Ammon's horn (tissue), 1 donor: ENCODE measurements at regions not wholly inside any gene's neighbourhood (a gene's known extent, or its start where the extent isn't known, plus 50 kb on each side); places are given as distances from the start of the nearest gene placed in this dataset.
"Not testable (repeated sequence)": the region's sequence is repeated elsewhere in the genome, so short reads cannot be mapped to it uniquely, and the experiment has no call there.

Source experiments
- DNase-seq: peaks from one replicate; pipeline ENCODE4 v3.0.0-alpha.2; 2016; ENCODE audit warnings: low spot score

- DNase-seq = no peak
These were observed 91.5 kb upstream of the RREB1 start for GRCh38 chr6:7016226-7016625.

- DNase-seq = no peak
These were observed 86.5 kb upstream of the RREB1 start for GRCh38 chr6:7021301-7021700.

GRCh38 chr6:7025861-7026260 lies 81.9 kb upstream of the RREB1 start:
- no peak for DNase-seq

DNA sequence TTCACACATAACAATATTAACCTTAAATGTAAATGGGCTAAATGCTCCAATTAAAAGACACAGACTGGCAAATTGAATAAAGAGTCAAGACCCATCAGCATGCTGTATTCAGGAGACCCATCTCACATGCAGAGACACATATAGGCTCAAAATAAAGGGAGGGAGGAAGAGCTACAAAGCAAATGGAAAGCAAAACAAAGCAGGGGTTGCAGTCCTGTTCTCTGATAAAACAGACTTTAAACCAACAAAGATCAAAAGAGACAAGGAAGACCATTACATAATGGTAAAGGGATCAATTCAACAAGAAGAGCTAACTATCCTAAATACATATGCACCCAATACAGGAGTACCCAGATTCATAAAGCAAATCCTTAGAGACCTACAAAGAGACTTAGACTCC lies 78.8 kb upstream of the RREB1 start:
- not testable (repeated sequence) for DNase-seq

DNA sequence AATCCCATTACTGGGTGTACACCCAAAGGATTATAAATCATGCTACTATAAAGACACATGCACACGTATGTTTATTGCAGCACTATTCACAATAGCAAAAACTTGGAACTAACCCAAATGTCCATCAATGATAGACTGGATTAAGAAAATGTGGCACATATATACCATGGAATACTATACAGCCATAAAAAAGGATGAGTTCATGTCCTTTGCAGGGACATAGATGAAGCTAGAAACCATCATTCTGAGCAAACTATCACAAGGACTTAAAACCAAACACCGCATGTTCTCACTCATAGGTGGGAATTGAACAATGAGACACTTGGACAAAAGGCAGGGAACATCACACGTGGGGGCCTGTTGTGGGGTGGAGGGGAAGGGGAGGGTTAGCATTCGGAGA lies 76.8 kb upstream of the RREB1 start:
- not testable (repeated sequence) for DNase-seq

DNA sequence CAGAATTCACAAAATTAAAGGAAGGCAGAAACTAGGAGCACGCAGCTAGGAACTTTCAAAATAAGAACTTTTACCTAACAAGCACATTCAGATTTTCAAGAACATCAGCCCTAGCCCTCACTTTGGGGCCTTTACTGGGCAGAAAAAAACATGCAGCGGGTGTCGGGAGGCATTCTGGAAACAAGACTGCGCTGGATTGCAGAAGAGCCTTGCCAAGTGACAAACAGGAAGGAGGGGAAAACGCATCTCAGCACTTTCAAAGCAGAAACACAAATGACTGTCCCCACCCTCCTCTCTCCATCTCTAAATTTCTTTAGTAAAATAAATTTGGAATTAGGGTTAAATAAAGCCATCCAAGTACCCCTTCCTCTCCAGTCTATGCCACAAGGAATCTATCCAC lies 74.6 kb upstream of the RREB1 start:
- DNase-seq = peak; percentile 35

DNA sequence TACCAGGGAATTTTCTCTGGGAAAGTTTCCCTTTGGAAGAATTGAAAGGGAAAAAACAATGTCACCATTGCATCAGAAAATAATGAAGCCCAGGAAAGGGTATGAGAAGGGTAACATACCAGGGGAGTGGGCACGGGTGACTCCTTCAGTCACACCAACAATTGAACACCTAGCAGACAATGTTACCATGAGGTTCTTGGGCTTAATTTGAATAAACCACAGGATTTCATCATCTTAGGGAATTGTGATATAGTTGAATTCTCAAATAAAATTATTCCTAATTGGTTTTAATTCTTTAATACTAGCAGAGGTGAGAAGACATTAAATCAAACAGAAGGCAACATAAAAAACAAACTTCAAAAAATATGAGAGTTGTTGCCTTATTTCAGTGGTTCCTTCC lies 73.7 kb upstream of the RREB1 start:
- no peak for DNase-seq

GRCh38 chr6:7035837-7036249 lies 71.9 kb upstream of the RREB1 start:
- peak; percentile 36 for DNase-seq

- no peak for DNase-seq
These were observed 66.2 kb upstream of the RREB1 start for GRCh38 chr6:7041511-7042026.

GRCh38 chr6:7042056-7042653 lies 65.6 kb upstream of the RREB1 start:
- no peak for DNase-seq

GRCh38 chr6:7042654-7043545 lies 64.9 kb upstream of the RREB1 start:
- DNase-seq = no peak

DNA sequence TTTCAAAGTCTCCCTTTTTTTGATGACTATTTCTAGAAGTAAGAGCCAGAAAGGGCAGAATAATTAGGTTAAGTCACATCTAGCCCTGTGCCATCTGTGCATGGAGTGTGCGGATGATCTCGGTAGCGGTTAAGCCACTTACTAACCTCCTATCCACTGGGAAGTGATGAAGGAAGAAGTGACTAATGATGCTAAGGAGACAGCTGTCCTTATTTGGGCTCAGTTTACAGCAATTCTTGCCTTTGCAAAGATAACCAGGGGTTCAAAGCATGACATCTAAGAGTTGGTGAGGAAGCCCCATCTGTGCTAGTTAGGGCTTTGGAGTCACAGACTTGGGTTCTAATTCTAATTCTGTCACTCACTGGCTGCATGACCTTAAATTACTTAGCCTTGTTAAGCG lies 62.4 kb upstream of the RREB1 start:
- no peak for DNase-seq

- DNase-seq = no peak
These were observed 62.0 kb upstream of the RREB1 start for GRCh38 chr6:7045746-7046145.

DNA sequence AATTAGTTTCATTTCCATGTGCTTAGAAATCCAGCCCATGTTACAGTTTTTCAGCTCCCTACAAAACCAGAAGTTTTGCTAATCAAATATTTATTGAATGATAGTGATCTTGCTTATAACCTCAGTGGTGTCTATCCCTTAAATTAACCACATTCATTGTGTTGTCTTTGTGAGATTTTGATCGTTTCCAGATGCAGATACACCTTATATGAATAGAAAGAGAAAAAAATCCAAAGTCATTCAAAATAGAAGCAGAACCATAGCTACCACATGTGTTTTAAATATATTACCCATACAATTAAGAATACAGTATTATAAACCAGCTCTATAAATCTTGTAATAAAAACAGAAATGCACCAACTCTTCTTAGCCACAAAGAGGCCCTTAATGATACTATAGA lies 60.6 kb upstream of the RREB1 start:
- DNase-seq = no peak

DNA sequence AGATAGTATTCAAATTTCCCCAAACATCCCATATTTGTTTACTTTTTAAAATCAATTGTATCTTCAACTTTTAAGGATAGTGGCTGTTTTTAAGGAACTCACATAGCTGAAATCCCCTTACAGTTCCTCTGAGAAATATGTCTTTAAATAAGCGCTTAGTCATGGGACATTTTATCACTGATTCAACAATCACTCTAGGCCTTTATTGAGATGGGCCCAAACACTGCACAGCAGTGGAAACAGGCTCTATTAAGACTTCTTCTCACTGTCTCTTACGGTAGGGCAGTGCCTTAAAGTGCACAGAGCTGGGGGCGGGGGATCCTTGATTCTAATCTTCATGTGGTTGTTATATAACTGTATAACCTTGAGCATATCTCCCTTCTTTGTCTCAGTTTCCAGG lies 59.8 kb upstream of the RREB1 start:
- no peak for DNase-seq

DNA sequence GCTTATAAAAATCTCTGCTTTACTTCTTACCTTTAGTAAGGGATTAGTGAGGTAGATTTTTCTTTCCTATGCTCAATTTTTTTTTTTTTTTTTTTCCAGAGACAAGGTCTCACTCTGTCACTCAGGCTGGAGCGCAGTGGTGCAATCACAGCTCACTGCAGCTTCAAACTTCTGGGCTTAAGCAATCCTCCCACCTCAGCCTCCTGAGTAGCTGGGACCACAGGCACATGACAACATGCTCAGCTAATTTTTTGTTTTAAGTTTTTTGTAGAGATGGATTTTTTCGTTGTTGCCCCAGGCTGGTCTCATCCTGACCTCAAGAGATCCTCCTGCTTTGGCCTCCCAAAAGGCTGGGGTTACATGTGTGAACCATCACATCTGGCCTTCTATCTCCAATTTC lies 58.9 kb upstream of the RREB1 start:
- DNase-seq = no peak

GRCh38 chr6:7050004-7050403 lies 57.8 kb upstream of the RREB1 start:
- no peak for DNase-seq

GRCh38 chr6:7050872-7051779 lies 56.6 kb upstream of the RREB1 start:
- peak; percentile 18 for DNase-seq

GRCh38 chr6:7051780-7052442 lies 55.9 kb upstream of the RREB1 start:
- peak; percentile 50 for DNase-seq

GRCh38 chr6:7052443-7053011 lies 55.2 kb upstream of the RREB1 start:
- peak; percentile 51 for DNase-seq

GRCh38 chr6:7053125-7053774 lies 54.5 kb upstream of the RREB1 start:
- DNase-seq = peak; percentile 28
